ENCODE measurements at regions not wholly inside any gene's neighbourhood (a gene's known extent, or its start where the extent isn't known, plus 50 kb on each side); places are given as distances from the start of the nearest gene placed in this dataset.
"Not testable (repeated sequence)": the region's sequence is repeated elsewhere in the genome, so short reads cannot be mapped to it uniquely, and the experiment has no call there.

DNA sequence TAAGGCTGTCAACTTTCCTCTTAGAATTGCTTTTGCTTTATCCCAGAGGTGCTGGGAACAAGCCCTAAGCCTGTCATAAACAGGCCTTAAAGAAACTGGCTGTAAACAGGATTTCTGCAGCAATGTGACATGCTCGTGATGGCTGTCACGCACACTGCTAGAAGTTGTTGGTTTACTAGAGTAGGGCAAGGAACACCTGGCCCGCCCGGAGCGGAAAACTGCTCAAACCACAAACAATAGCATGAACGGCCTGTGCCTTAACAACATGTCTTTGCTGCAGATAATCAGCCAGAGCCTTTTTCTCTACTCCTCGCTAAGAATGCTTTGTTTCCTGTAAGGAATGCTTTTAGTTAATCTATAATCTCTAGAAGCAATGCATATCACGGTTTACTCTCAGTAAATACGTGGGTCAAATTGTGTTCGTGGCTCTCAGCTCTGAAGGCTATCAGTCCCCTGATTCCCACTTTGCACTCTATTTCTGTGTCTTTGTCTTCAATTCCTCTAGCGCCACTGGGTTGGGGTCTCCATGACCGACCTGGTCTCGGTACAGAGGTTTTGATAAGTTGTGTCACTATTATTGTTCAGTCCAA is 318.3 kb downstream of the GLUD2 start:
- TF ChIP-seq, protein P1, sequence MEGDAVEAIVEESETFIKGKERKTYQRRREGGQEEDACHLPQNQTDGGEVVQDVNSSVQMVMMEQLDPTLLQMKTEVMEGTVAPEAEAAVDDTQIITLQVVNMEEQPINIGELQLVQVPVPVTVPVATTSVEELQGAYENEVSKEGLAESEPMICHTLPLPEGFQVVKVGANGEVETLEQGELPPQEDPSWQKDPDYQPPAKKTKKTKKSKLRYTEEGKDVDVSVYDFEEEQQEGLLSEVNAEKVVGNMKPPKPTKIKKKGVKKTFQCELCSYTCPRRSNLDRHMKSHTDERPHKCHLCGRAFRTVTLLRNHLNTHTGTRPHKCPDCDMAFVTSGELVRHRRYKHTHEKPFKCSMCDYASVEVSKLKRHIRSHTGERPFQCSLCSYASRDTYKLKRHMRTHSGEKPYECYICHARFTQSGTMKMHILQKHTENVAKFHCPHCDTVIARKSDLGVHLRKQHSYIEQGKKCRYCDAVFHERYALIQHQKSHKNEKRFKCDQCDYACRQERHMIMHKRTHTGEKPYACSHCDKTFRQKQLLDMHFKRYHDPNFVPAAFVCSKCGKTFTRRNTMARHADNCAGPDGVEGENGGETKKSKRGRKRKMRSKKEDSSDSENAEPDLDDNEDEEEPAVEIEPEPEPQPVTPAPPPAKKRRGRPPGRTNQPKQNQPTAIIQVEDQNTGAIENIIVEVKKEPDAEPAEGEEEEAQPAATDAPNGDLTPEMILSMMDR (IDR thresholded peaks at IDR 0.05; ENCODE audit: insufficient read depth, low read depth, low read length): no peak
- POLR2A ChIA-PET: no interaction called here

GRCh38 chrX:121374471-121374870 is 327.1 kb downstream of the GLUD2 start:
- DNase-seq (ENCODE audit: low read depth): no peak
- no peaks in the 10 kb centered on the region for H3K36me3 ChIP-seq (ENCODE audit: control insufficient read depth, insufficient read depth, low read length)
- ChIA-PET CTCF (no interaction called here), POLR2A (no interaction called here)
- no peaks in the 10 kb centered on the region for H3K27me3 ChIP-seq (ENCODE audit: control insufficient read depth, insufficient read depth, low read length)
- H3K4me3 ChIP-seq (ENCODE audit: low read depth, low read length): no peak overlapping the region
- TF ChIP-seq, protein P1 (IDR thresholded peaks at IDR 0.05; ENCODE audit: insufficient read depth, low read depth, low read length): no peak

More for the DNA sequence above, 318.3 kb downstream of the GLUD2 start:
- CTCF ChIA-PET: no interaction called here
- DNase-seq (ENCODE audit: low read depth): no peak
- Histone ChIP-seq H3K36me3 (ENCODE audit: control insufficient read depth, insufficient read depth, low read length) (no peaks in the 10 kb centered on the region), H3K27me3 (ENCODE audit: control insufficient read depth, insufficient read depth, low read length) (no peaks in the 10 kb centered on the region), H3K4me3 (ENCODE audit: low read depth, low read length) (no peak overlapping the region)

DNA sequence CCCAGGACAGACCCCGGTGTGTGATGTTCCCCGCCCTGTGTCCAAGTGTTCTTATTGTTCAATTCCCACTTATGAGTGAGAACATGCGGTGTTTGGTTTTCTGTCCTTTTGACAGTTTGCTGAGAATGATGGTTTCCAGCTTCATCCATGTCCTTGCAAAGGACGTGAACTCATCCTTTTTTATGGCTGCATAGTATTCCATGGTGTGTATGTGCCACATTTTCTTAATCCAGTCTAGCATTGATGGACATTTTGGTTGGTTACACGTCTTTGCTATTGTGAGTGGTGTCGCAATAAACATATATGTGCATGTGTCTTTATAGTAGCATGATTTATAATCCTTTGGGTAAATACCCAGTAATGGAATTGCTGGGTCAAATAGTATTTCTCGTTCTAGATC is 334.5 kb downstream of the GLUD2 start:
- CTCF ChIA-PET; H3K4me3 ChIP-seq (ENCODE audit: low read depth, low read length); POLR2A ChIA-PET; H3K27me3 ChIP-seq (ENCODE audit: control insufficient read depth, insufficient read depth, low read length); DNase-seq (ENCODE audit: low read depth); H3K36me3 ChIP-seq (ENCODE audit: control insufficient read depth, insufficient read depth, low read length): not testable (repeated sequence)

DNA sequence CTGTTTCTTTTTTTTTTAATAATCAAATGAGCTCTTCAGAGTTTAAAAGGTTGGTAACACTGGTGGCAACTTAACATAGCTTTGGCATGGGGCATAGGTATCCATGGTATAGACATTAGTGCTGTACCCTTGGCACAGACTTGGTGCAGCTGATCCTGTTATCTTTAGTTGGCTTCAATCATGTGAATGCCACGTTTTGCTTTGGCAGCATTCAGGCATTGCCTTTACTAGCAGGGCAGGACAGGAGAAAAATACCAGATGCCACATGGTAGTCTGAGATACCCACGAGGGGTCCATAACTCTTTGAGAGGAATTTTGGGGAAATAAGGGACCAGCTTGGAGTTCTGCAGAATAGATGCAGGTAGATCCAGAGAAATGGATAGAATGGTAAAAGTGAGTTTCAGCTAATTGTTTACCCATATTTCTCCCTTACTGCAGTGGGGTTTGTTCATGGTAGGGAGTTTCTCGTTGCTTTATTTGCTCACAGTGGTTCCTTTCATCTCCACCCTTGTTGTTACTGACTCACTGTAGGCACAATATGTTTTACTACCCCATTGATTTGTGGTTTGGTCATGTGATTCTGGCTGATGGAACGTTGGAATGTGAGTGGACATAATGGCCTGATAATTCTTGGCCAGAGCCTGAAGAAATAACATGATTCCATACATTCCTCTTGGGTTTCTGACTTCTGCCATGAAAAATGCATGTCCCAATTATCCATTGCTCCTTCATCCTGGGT is 342.7 kb downstream of the GLUD2 start:
- no peak for DNase-seq (ENCODE audit: low read depth)
- Histone ChIP-seq H3K4me3 (ENCODE audit: low read depth, low read length) (no peak overlapping the region), H3K36me3 (ENCODE audit: control insufficient read depth, insufficient read depth, low read length) (no peaks in the 10 kb centered on the region), H3K27me3 (ENCODE audit: control insufficient read depth, insufficient read depth, low read length) (no peaks in the 10 kb centered on the region)
- TF ChIP-seq, protein P1 (IDR thresholded peaks at IDR 0.05; ENCODE audit: insufficient read depth, low read depth, low read length): no peak
- POLR2A ChIA-PET: no interaction called here
- CTCF ChIA-PET: no interaction called here

DNA sequence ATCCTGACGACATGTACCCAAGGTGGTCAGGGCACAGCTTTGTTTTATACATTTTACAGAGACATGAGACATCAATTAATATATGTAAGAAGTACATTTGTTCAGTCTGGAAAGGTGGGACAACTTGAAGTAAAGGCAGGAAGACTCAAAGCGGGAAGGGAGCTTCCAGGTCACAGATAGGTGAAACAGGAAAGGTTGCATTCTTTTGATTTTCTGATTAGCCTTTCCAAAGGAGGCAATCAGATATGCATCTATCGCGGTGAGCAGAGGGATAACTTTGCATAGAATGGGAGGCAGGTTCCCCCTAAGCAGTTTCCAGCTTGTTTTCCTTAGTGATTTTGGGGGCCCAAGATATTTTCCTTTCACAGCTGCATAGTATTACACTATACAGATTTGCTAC is 358.4 kb downstream of the GLUD2 start:
- Histone ChIP-seq H3K4me3 (ENCODE audit: low read depth, low read length) (no peak overlapping the region), H3K27me3 (ENCODE audit: control insufficient read depth, insufficient read depth, low read length) (no peaks in the 10 kb centered on the region), H3K36me3 (ENCODE audit: control insufficient read depth, insufficient read depth, low read length) (no peaks in the 10 kb centered on the region)
- POLR2A ChIA-PET: no interaction called here
- CTCF ChIA-PET: no interaction called here
- no peak for DNase-seq (ENCODE audit: low read depth)
- TF ChIP-seq, protein P1 (IDR thresholded peaks at IDR 0.05; ENCODE audit: insufficient read depth, low read depth, low read length): no peak

- Histone ChIP-seq H3K4me3 (ENCODE audit: low read depth, low read length) (no peak overlapping the region), H3K27me3 (ENCODE audit: control insufficient read depth, insufficient read depth, low read length) (no peaks in the 10 kb centered on the region), H3K36me3 (ENCODE audit: control insufficient read depth, insufficient read depth, low read length) (no peaks in the 10 kb centered on the region)
- CTCF ChIA-PET: no interaction called here
- POLR2A ChIA-PET: no interaction called here
- no peak for DNase-seq (ENCODE audit: low read depth)
- TF ChIP-seq, protein P1 (IDR thresholded peaks at IDR 0.05; ENCODE audit: insufficient read depth, low read depth, low read length): no peak
Measured at GRCh38 chrX:121407627-121408026, 360.2 kb downstream of the GLUD2 start.

GRCh38 chrX:121431514-121431913 is 384.1 kb downstream of the GLUD2 start:
- DNase-seq (ENCODE audit: low read depth); H3K4me3 ChIP-seq (ENCODE audit: low read depth, low read length); H3K36me3 ChIP-seq (ENCODE audit: control insufficient read depth, insufficient read depth, low read length); POLR2A ChIA-PET; H3K27me3 ChIP-seq (ENCODE audit: control insufficient read depth, insufficient read depth, low read length): not testable (repeated sequence)
- CTCF ChIA-PET: interaction anchor here (0.6 kb wide), 1 partner anchor 114 kb away, joined by 5 read pairs; no protein-coding TSS in a partner anchor
